HEK293 (cell line): ENCODE measurements at regions not wholly inside any gene's neighbourhood (a gene's known extent, or its start where the extent isn't known, plus 50 kb on each side); places are given as distances from the start of the nearest gene placed in this dataset.

ENCODE experiments used
- CTCF ChIP-seq: fragments of 450-650 bp; formaldehyde crosslinking; IDR thresholded peaks from 2 replicates; pipeline ENCODE4 v1.5.1; 2016; ENCODE audit warnings: missing biosample characterization, missing genetic modification characterization
- GLI4 ChIP-seq: fragments of 450-650 bp; formaldehyde crosslinking; IDR thresholded peaks from 2 replicates; pipeline ENCODE4 v1.5.1; 2016; ENCODE audit warnings: missing biosample characterization, missing genetic modification characterization
- KLF16 ChIP-seq: fragments of 450-650 bp; formaldehyde crosslinking; IDR thresholded peaks from 2 replicates; pipeline ENCODE4 v1.5.1; 2017; ENCODE audit warnings: missing biosample characterization, missing genetic modification characterization
- PRDM10 ChIP-seq: fragments of 450-650 bp; formaldehyde crosslinking; IDR thresholded peaks from 2 replicates; pipeline ENCODE4 v1.5.1; 2016; ENCODE audit warnings: missing biosample characterization, missing genetic modification characterization
- ZBTB48 ChIP-seq: fragments of 450-650 bp; formaldehyde crosslinking; IDR thresholded peaks from 2 replicates; pipeline ENCODE4 v1.5.1; 2016; ENCODE audit warnings: missing biosample characterization, missing genetic modification characterization
- ZBTB7A ChIP-seq: fragments of 450-650 bp; formaldehyde crosslinking; IDR thresholded peaks from 2 replicates; pipeline ENCODE4 v1.5.1; 2016; ENCODE audit warnings: low read depth, missing biosample characterization, missing genetic modification characterization
- ZBTB8A ChIP-seq: fragments of 450-650 bp; formaldehyde crosslinking; IDR thresholded peaks from 2 replicates; pipeline ENCODE4 v1.5.1; 2016; ENCODE audit warnings: missing biosample characterization, missing genetic modification characterization
- ZNF121 ChIP-seq: fragments of 450-650 bp; formaldehyde crosslinking; IDR thresholded peaks from 2 replicates; pipeline ENCODE4 v1.5.1; 2016; ENCODE audit warnings: missing biosample characterization, missing genetic modification characterization
- ZNF221 ChIP-seq: fragments of 450-650 bp; formaldehyde crosslinking; IDR thresholded peaks from 2 replicates; pipeline ENCODE4 v1.5.1; 2017; ENCODE audit warnings: missing biosample characterization, missing genetic modification characterization, borderline replicate concordance
- ZNF37A ChIP-seq: fragments of 450-650 bp; IDR thresholded peaks from 2 replicates; pipeline ENCODE4 v1.5.1; 2018; ENCODE audit warnings: missing biosample characterization, missing genetic modification characterization
- ZNF549 ChIP-seq: fragments of 450-650 bp; IDR thresholded peaks from 2 replicates; pipeline ENCODE4 v1.5.1; 2018; ENCODE audit warnings: missing biosample characterization, missing genetic modification characterization, mild to moderate bottlenecking, inconsistent platforms, moderate library complexity
- ZNF558 ChIP-seq: fragments of 450-650 bp; formaldehyde crosslinking; IDR thresholded peaks from 2 replicates; pipeline ENCODE4 v1.5.1; 2016; ENCODE audit warnings: missing biosample characterization, missing genetic modification characterization
- ZNF645 ChIP-seq: fragments of 450-650 bp; formaldehyde crosslinking; IDR thresholded peaks from 2 replicates; pipeline ENCODE4; 2016; ENCODE audit warnings: missing biosample characterization, missing genetic modification characterization

DNA sequence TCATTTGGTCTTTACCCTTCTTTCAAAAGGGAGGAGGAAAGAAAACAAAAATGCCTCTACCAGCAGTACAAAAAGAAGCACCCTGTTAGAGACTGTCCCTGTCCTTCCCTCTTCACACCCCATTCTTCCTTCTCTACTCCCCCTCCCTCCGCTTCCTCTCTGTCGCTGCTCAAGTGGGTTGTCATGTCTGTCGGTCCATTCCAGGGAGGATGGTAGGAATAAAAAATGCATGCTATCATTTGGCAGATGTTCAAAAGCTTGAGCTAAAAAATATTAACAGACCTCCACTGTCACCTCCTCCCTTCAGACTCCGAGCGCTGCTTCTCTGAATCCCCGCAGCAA is 482.0 kb downstream of the BCL11A start:
- TF ChIP-seq CTCF (tag by site-specific recombination), result no peak
- TF ChIP-seq ZNF121 (tag by site-specific recombination), result no peak
- no peak for TF ChIP-seq ZBTB48 (tag by site-specific recombination)
- TF ChIP-seq GLI4 (tag by site-specific recombination), result no peak
- no peak for TF ChIP-seq ZBTB7A (tag by site-specific recombination)
- TF ChIP-seq ZNF558 (tag by site-specific recombination), result no peak
- no peak for TF ChIP-seq ZNF221 (tag by site-specific recombination)
- no peak for TF ChIP-seq ZNF549 (tag by site-specific recombination)
- TF ChIP-seq ZNF645 (tag by site-specific recombination), result no peak
- no peak for TF ChIP-seq ZNF37A (tag by site-specific recombination)
- no peak for TF ChIP-seq PRDM10 (tag by site-specific recombination)
- TF ChIP-seq KLF16 (tag by site-specific recombination), result no peak
- TF ChIP-seq ZBTB8A (tag by site-specific recombination), result no peak
